Left ventricle myocardium inferior (tissue), 1 donor: ENCODE measurements at regions not wholly inside any gene's neighbourhood (a gene's known extent, or its start where the extent isn't known, plus 50 kb on each side); places are given as distances from the start of the nearest gene placed in this dataset.
"Not testable (repeated sequence)": the region's sequence is repeated elsewhere in the genome, so short reads cannot be mapped to it uniquely, and the experiment has no call there.

Experiments
- DNase-seq: peaks from one replicate; pipeline ENCODE4 v3.0.0-alpha.2; 2020
- H3K27ac ChIP-seq: fragments of 200-600 bp; replicated peaks from 2 replicates; pipeline ENCODE4 v1.8.0; 2021
- H3K27me3 ChIP-seq: fragments of 200-600 bp; 2 replicates; pipeline ENCODE4 v1.8.0; 2021; ENCODE audit warnings: low read depth
- H3K36me3 ChIP-seq: fragments of 200-600 bp; 2 replicates; pipeline ENCODE4 v1.8.0; 2021
- H3K4me1 ChIP-seq: fragments of 200-600 bp; 2 replicates; pipeline ENCODE4 v1.8.0; 2021
- H3K4me3 ChIP-seq: fragments of 200-600 bp; 2 replicates; pipeline ENCODE4 v1.8.0; 2021; ENCODE audit warnings: mild to moderate bottlenecking, moderate library complexity
- H3K9me3 ChIP-seq: fragments of 200-600 bp; replicated peaks from 2 replicates; pipeline ENCODE4 v1.8.0; 2021
- CTCF ChIP-seq: fragments of 200-600 bp; IDR thresholded peaks from 2 replicates; pipeline ENCODE4 v1.8.0; 2021; ENCODE audit warnings: antibody characterized with exemption, mild to moderate bottlenecking, borderline replicate concordance
- intact Hi-C: fragments of 100-400 bp; cut with micrococcal nuclease; formaldehyde crosslinking; loops from one replicate; pipeline ENCODE4 v1.11.0; 2022
- donor health status: DM: no; HTN: yes; CAD: no; lungs with severe emphysema.

DNA sequence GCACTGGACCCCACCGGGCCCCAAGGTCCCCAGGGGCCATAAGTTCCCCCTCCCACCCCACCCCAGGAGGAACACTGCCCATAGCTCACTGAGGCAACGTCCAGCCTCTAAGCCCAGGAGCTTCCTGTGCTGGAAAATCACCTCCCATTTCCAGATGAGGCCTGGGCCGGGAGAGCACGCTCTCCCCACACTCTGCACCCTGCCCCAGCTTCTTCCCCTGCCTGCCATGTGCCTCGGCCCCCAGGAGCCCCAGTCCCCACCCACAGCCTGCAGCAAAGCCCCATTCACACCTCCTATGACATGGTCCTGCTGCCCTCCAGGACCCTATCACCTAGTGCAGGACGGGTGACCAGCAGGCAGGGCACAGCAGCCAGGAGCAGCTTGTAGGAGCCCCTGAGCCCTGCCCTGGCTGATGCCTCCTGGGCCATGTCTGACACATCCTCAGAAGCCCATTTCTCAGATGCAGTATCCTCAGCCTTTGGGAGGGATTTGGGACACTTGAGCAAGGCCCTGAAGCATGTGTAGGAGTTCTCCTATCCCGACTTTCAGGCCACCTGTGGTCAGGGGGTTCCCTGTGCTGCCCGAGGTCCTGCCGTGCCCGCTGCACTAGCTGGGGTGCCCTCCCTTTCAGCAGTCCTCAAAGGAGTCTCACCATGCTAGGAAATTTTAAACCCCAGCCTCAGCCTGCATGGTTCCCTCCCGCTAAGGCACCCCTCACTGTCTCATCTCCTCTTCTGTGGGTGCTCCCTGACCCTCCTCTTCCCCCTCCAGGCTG lies 119.4 kb upstream of the FOXD4L5 start:
- H3K9me3 ChIP-seq = peaks cover 6% of the 10 kb centered on the region
- no peaks in the 10 kb centered on the region for H3K36me3 ChIP-seq
- peaks cover 22% of the 10 kb centered on the region for H3K27me3 ChIP-seq
- DNase-seq = no peak
- no peak overlapping the region for H3K4me3 ChIP-seq
- intact Hi-C loops = no loop called here
- no peak overlapping the region for H3K27ac ChIP-seq
- H3K4me1 ChIP-seq = no peaks in the 10 kb centered on the region
- TF ChIP-seq CTCF = no peak

DNA sequence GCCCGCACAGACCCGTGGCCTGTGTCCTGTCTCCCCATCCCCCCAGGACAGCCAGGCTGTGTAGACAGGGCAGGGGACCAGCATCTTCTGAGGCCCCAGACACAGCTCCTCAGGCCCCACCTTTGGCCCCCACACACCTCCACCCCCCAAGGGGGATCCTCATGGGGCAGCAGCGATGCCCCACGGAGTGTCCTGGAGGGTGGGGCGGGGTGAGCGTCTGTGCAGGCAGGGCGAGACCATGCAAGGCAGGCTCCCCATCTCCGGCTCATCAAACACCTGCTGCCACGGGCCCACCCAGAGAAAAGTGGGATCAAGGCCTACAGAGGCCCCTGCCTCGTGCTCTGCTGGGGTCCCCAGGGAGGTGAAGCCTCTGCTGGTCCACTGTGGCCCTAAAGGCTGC lies 118.7 kb upstream of the FOXD4L5 start:
- peaks cover 16% of the 10 kb centered on the region for H3K27me3 ChIP-seq
- intact Hi-C loops = no loop called here
- no peaks in the 10 kb centered on the region for H3K36me3 ChIP-seq
- H3K4me1 ChIP-seq = no peaks in the 10 kb centered on the region
- peaks cover 6% of the 10 kb centered on the region for H3K9me3 ChIP-seq
- H3K4me3 ChIP-seq = no peak overlapping the region
- no peak overlapping the region for H3K27ac ChIP-seq
- TF ChIP-seq CTCF = no peak
- DNase-seq = no peak

GRCh38 chr9:65403072-65403471 lies 118.1 kb upstream of the FOXD4L5 start:
- H3K4me1 ChIP-seq, DNase-seq, H3K27ac ChIP-seq, intact Hi-C loops, H3K4me3 ChIP-seq, H3K9me3 ChIP-seq, H3K36me3 ChIP-seq: not testable (repeated sequence)
- H3K27me3 ChIP-seq = peaks cover 16% of the 10 kb centered on the region

DNA sequence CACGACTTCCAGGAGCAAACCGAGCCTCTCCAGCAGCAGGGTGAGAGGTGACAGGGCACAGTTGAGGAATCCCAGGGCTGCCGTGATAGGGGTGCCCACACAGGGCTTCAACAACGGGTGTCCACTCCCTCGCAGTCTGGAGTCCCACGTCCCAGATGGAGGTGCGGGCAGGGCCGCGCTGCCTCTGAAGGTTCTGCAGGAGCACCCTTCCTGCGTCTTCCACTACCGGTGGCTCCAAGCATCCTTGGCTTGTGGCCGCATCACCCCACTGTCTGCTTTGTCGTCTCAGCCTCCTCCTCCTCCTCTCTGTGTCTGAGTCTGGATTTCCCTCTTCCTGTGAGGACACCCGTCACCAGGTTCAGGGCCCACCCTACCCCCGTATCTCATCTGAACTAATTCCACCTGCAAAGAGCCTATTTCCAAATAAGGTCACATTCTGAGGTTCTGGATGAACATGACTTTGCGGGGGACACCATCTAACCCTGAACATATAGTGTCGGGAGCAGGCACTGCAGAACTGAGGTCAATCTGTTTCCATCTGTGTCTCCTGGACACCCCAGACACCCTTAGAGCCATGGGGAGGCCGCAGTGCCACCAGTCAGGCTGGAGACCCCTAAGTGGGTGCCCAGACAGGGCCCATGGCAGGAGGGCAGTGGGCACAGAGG lies 117.3 kb upstream of the FOXD4L5 start:
- H3K4me1 ChIP-seq, DNase-seq, intact Hi-C loops, H3K36me3 ChIP-seq, H3K4me3 ChIP-seq, H3K9me3 ChIP-seq, H3K27ac ChIP-seq: not testable (repeated sequence)
- peaks cover 16% of the 10 kb centered on the region for H3K27me3 ChIP-seq

DNA sequence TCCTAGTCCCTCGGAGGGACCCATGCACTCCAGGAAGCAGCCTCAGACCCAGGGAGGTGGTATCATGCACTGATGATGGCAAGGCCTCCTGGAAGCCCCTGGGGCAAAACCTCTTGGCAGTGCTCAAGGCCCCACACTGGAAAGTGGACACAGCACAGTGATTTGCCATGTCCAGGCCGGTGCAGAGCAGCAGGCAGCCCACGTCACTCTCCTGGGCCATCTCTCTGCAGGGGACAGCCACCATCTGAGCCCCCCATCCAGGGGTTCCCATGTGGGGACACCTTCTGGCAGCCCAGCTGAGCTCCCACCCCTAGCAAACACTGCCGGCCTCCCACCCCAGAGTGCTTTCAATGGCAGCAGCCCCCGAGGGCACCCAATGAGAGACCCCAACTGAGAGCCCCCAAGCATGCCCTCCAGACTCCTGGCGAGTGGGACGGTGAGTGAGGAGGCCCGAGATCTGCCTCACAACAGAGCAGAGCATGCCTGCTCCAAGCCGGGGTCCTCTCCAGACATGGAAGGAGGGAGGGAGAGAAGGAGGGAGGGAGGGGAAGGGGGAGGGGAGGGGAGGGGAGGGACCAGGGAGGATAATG lies 116.5 kb upstream of the FOXD4L5 start:
- H3K27me3 ChIP-seq = peaks cover 12% of the 10 kb centered on the region
- H3K4me1 ChIP-seq, H3K9me3 ChIP-seq, H3K4me3 ChIP-seq, intact Hi-C loops, H3K27ac ChIP-seq, DNase-seq, H3K36me3 ChIP-seq: not testable (repeated sequence)

- peaks cover 6% of the 10 kb centered on the region for H3K9me3 ChIP-seq
- H3K36me3 ChIP-seq = no peaks in the 10 kb centered on the region
- no peaks in the 10 kb centered on the region for H3K4me1 ChIP-seq
- TF ChIP-seq CTCF = no peak
- peaks cover 6% of the 10 kb centered on the region for H3K27me3 ChIP-seq
- intact Hi-C loops = no loop called here
- no peak for DNase-seq
- H3K27ac ChIP-seq = no peak overlapping the region
- H3K4me3 ChIP-seq = no peak overlapping the region
Observed at GRCh38 chr9:65400886-65401285, 115.9 kb upstream of the FOXD4L5 start.

GRCh38 chr9:65397763-65398719 lies 113.0 kb upstream of the FOXD4L5 start:
- H3K9me3 ChIP-seq, H3K4me3 ChIP-seq, H3K27ac ChIP-seq, intact Hi-C loops, DNase-seq, H3K36me3 ChIP-seq, H3K27me3 ChIP-seq, H3K4me1 ChIP-seq: not testable (repeated sequence)

GRCh38 chr9:65397226-65397625 lies 112.2 kb upstream of the FOXD4L5 start:
- H3K4me1 ChIP-seq, intact Hi-C loops, H3K36me3 ChIP-seq, DNase-seq, H3K4me3 ChIP-seq, H3K27me3 ChIP-seq, H3K27ac ChIP-seq, H3K9me3 ChIP-seq: not testable (repeated sequence)

DNA sequence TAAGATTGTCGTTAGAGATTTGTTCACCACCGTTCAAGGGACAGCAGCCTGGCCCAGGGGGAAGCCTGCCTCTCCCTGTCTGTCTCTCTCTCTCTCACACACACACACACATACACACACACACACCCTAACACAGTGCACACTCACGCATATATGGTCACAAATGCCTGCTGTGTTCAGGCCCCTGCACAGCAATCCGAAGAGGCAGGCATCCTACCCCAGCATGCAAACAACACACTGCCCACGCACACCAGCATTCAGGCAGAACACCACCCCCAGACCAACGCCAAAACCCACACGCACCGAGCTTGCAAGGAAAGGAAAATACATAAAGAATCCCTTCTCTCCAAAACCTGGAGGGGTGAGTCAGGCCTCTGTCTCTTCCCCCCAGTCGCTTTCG lies 111.6 kb upstream of the FOXD4L5 start:
- intact Hi-C loops, H3K36me3 ChIP-seq, DNase-seq: not testable (repeated sequence)

GRCh38 chr9:65395789-65396188 lies 110.8 kb upstream of the FOXD4L5 start:
- H3K27ac ChIP-seq, intact Hi-C loops, H3K4me3 ChIP-seq, H3K27me3 ChIP-seq, H3K4me1 ChIP-seq, H3K36me3 ChIP-seq, H3K9me3 ChIP-seq, DNase-seq: not testable (repeated sequence)

More for the DNA sequence above, 111.6 kb upstream of the FOXD4L5 start:
- not testable (repeated sequence) for H3K9me3 ChIP-seq, H3K4me3 ChIP-seq, H3K27ac ChIP-seq, H3K27me3 ChIP-seq, H3K4me1 ChIP-seq
